Fibroblast of lung (primary cell): ENCODE measurements at regions not wholly inside any gene's neighbourhood (a gene's known extent, or its start where the extent isn't known, plus 50 kb on each side); places are given as distances from the start of the nearest gene placed in this dataset.

Source experiments
- DNase-seq, 2 donors: peaks; one replicate each; pipeline versions ENCODE4 v3.0.0 to v3.0.0-alpha.2; 2010; ENCODE audit warnings: low read depth in 2 of 2
- H2AFZ ChIP-seq: 2 replicates; pipeline ENCODE4 v1.5.1; 2012; ENCODE audit warnings: low read length, control low read depth, inconsistent platforms
- H3K27ac ChIP-seq: 2 replicates; pipeline ENCODE4 v1.5.1; 2011; ENCODE audit warnings: low read length, control low read depth; ENCODE audit not compliant: insufficient read depth
- H3K27me3 ChIP-seq: 2 replicates; pipeline ENCODE4 v1.5.1; 2011; ENCODE audit warnings: mild to moderate bottlenecking, low read length; ENCODE audit not compliant: control insufficient read depth, insufficient read depth
- H3K36me3 ChIP-seq: 2 replicates; pipeline ENCODE4 v1.5.1; 2011; ENCODE audit warnings: low read length; ENCODE audit not compliant: control insufficient read depth, insufficient read depth
- H3K4me1 ChIP-seq: 2 replicates; pipeline ENCODE4 v1.5.1; 2011; ENCODE audit warnings: low read length; ENCODE audit not compliant: control insufficient read depth, insufficient read depth; ENCODE audit errors: extremely low read depth
- H3K4me2 ChIP-seq: 2 replicates; pipeline ENCODE4 v1.5.1; 2011; ENCODE audit warnings: low read length, control low read depth; ENCODE audit not compliant: insufficient read depth; ENCODE audit errors: extremely low read depth
- H3K4me3 ChIP-seq, 4 experiments: fragments of 200-600 bp in 1 of 4; sonication (generic) in 1 of 4; replicated peaks in 1 of 4; 2 replicates each; pipeline ENCODE4 v1.5.1; 2011 to 2016; ENCODE audit warnings: low read length in 4 of 4, low read depth in 3 of 4, mild to moderate bottlenecking in 3 of 4, control low read depth in 2 of 4, inconsistent platforms in 1 of 4, mixed read lengths in 1 of 4; ENCODE audit not compliant: insufficient read depth in 1 of 4; ENCODE audit errors: control extremely low read depth in 1 of 4
- H3K79me2 ChIP-seq: 2 replicates; pipeline ENCODE4 v1.5.1; 2012; ENCODE audit warnings: mild to moderate bottlenecking, low read length, inconsistent platforms; ENCODE audit not compliant: control insufficient read depth, insufficient read depth
- H3K9ac ChIP-seq: 2 replicates; pipeline ENCODE4 v1.5.1; 2011; ENCODE audit warnings: mild to moderate bottlenecking, low read length, control low read depth; ENCODE audit not compliant: insufficient read depth
- H3K9me3 ChIP-seq: 2 replicates; pipeline ENCODE4 v1.5.1; 2012; ENCODE audit warnings: low read depth, low read length; ENCODE audit not compliant: control insufficient read depth, insufficient read depth
- H4K20me1 ChIP-seq: 2 replicates; pipeline ENCODE4 v1.5.1; 2011; ENCODE audit warnings: low read length; ENCODE audit not compliant: control insufficient read depth, insufficient read depth; ENCODE audit errors: extremely low read depth
- CTCF ChIP-seq, 2 donors: IDR thresholded peaks in 1 of 2; conservative IDR thresholded peaks in 1 of 2; 1 replicate in 1 of 2; 2 replicates in 1 of 2; pipeline ENCODE4 v1.5.1; 2011 to 2012; ENCODE audit warnings: low read length in 2 of 2, control low read depth in 1 of 2, inconsistent platforms in 1 of 2, low read depth in 1 of 2, mild to moderate bottlenecking in 1 of 2
- EZH2 ChIP-seq: IDR thresholded peaks from 2 replicates; pipeline ENCODE4 v1.5.1; 2012; ENCODE audit warnings: low read length, control low read depth, mild to moderate bottlenecking; ENCODE audit errors: missing control alignments

- no peaks in the 10 kb centered on the region for H4K20me1 ChIP-seq
- H3K4me3 ChIP-seq, result no peak overlapping the region
- no peak overlapping the region for H2AFZ ChIP-seq
- no peak for TF ChIP-seq CTCF (conservative IDR thresholded peaks at IDR 0.05 in 1 of 2, IDR thresholded peaks at IDR 0.05 in 1 of 2; ENCODE audit: low read depth in 1 of 2, low read length in 2 of 2)
- TF ChIP-seq EZH2, result no peak
- H3K79me2 ChIP-seq, result no peaks in the 10 kb centered on the region
- H3K4me1 ChIP-seq, result no peaks in the 10 kb centered on the region
- H3K27me3 ChIP-seq, result no peaks in the 10 kb centered on the region
- H3K9ac ChIP-seq, result no peak overlapping the region
- H3K9me3 ChIP-seq, result no peaks in the 10 kb centered on the region
- H3K4me2 ChIP-seq, result no peak overlapping the region
- no peak overlapping the region for H3K27ac ChIP-seq
- H3K36me3 ChIP-seq, result no peaks in the 10 kb centered on the region
- no peak for DNase-seq
These were observed 121.5 kb downstream of the ISOC1 start for GRCh38 chr5:129216001-129216400.

GRCh38 chr5:129217179-129217578 lies 122.6 kb downstream of the ISOC1 start:
- Histone ChIP-seq H3K9me3 (no peaks in the 10 kb centered on the region), H3K27me3 (no peaks in the 10 kb centered on the region), H3K4me1 (no peaks in the 10 kb centered on the region)

GRCh38 chr5:129223178-129223577 lies 128.6 kb downstream of the ISOC1 start:
- no peaks in the 10 kb centered on the region for H3K36me3 ChIP-seq
- no peak overlapping the region for H3K4me3 ChIP-seq
- no peaks in the 10 kb centered on the region for H3K9me3 ChIP-seq
- H3K4me1 ChIP-seq, result no peaks in the 10 kb centered on the region
- H4K20me1 ChIP-seq, result no peaks in the 10 kb centered on the region
- H3K9ac ChIP-seq, result no peak overlapping the region
- no peak overlapping the region for H3K4me2 ChIP-seq
- TF ChIP-seq EZH2, result no peak
- TF ChIP-seq CTCF (conservative IDR thresholded peaks at IDR 0.05 in 1 of 2, IDR thresholded peaks at IDR 0.05 in 1 of 2; ENCODE audit: low read depth in 1 of 2, low read length in 2 of 2), result no peak
- no peaks in the 10 kb centered on the region for H3K79me2 ChIP-seq
- no peak overlapping the region for H3K27ac ChIP-seq
- no peak for DNase-seq
- no peak overlapping the region for H2AFZ ChIP-seq
- H3K27me3 ChIP-seq, result no peaks in the 10 kb centered on the region

More at GRCh38 chr5:129217179-129217578, 122.6 kb downstream of the ISOC1 start:
- no peak overlapping the region for H3K9ac ChIP-seq
- H3K36me3 ChIP-seq, result no peaks in the 10 kb centered on the region
- no peak overlapping the region for H3K27ac ChIP-seq
- DNase-seq, result no peak
- TF ChIP-seq CTCF (conservative IDR thresholded peaks at IDR 0.05 in 1 of 2, IDR thresholded peaks at IDR 0.05 in 1 of 2; ENCODE audit: low read depth in 1 of 2, low read length in 2 of 2), result no peak
- no peak for TF ChIP-seq EZH2
- no peaks in the 10 kb centered on the region for H3K79me2 ChIP-seq
- no peak overlapping the region for H2AFZ ChIP-seq
- H3K4me2 ChIP-seq, result no peak overlapping the region
- H3K4me3 ChIP-seq, result no peak overlapping the region
- H4K20me1 ChIP-seq, result no peaks in the 10 kb centered on the region
